K562 (cell line): ENCODE measurements at regions not wholly inside any gene's neighbourhood (a gene's known extent, or its start where the extent isn't known, plus 50 kb on each side); places are given as distances from the start of the nearest gene placed in this dataset.

Source experiments
- ATAC-seq: fragments of 200-7000 bp; cut with Tn5 transposase; 3 replicates; pipeline ENCODE4 v1.9.1; 2020; ENCODE audit warnings: moderate library complexity
- BruUV-seq: library from RNA; stranded (reverse); fragments of 400-500 nt; replicated peaks from 2 replicates; lab custom pipeline; 2021; lab: Mats Ljungman, UMichigan
- CTCF ChIA-PET: fragments of 300-600 bp; formaldehyde crosslinking; extraction: SDS; loops from one replicate; lab custom pipeline; 2021; ENCODE audit warnings: low intra/inter-chr PET ratio; lab: Yijun Ruan, JAX
- POLR2A ChIA-PET: fragments of 300-600, 350-650 bp; sonication (Branson Sonifier 250); formaldehyde crosslinking; extraction: SDS; loops from one replicate; lab custom pipeline; 2021; ENCODE audit warnings: antibody characterized with exemption, inconsistent platforms; lab: Yijun Ruan, JAX
- DNase-seq, 4 experiments: peaks; one replicate each; pipeline versions ENCODE4 v3.0.0 to v3.0.0-alpha.2; 2011 to 2018; ENCODE audit warnings: low spot score in 3 of 4, mixed read lengths in 3 of 4; ENCODE audit errors: extremely low read depth in 1 of 4
- FAIRE-seq: peaks from 2 replicates; lab custom pipeline; 2011; peaks lifted over from hg19 to GRCh38; lab: Jason Lieb, UNC
- H2AFZ ChIP-seq: 2 replicates; pipeline ENCODE4 v1.6.0; 2011; ENCODE audit warnings: low read depth, low read length, control low read depth, inconsistent platforms
- H3K27ac ChIP-seq: fragments of 200-600 bp; 3 replicates; pipeline ENCODE4 v1.8.0; 2011; ENCODE audit warnings: low read depth, mild to moderate bottlenecking, control low read depth, inconsistent platforms, low read length, moderate library complexity, mixed read lengths; ENCODE audit errors: extremely low read depth
- H3K27me3 ChIP-seq, 2 experiments: fragments of 300-600 bp in 1 of 2; 2 replicates in 1 of 2; 3 replicates in 1 of 2; pipeline versions ENCODE4 v1.6.0 to v1.8.0; 2011; ENCODE audit warnings: inconsistent platforms in 2 of 2, low read length in 2 of 2, mild to moderate bottlenecking in 1 of 2, mixed read lengths in 1 of 2, moderate library complexity in 1 of 2; ENCODE audit not compliant: control insufficient read depth in 2 of 2, insufficient read depth in 2 of 2
- H3K36me3 ChIP-seq: fragments of 300-600 bp; 3 replicates; pipeline ENCODE4 v1.8.0; 2011; ENCODE audit warnings: mild to moderate bottlenecking, low read length, inconsistent platforms; ENCODE audit not compliant: control insufficient read depth, insufficient read depth
- H3K4me1 ChIP-seq, 2 experiments: fragments of 200-600 bp in 1 of 2; replicated peaks in 1 of 2; 2 replicates in 1 of 2; 3 replicates in 1 of 2; pipeline versions ENCODE4 v1.5.1 to v1.8.0; 2011; ENCODE audit warnings: inconsistent platforms in 2 of 2, low read length in 2 of 2, mild to moderate bottlenecking in 1 of 2, mixed read lengths in 1 of 2, moderate library complexity in 1 of 2; ENCODE audit not compliant: control insufficient read depth in 2 of 2, insufficient read depth in 2 of 2
- H3K4me2 ChIP-seq: 2 replicates; pipeline ENCODE4 v1.6.1; 2011; ENCODE audit warnings: low read length, control low read depth, inconsistent platforms, mixed read lengths; ENCODE audit not compliant: insufficient read depth
- H3K4me3 ChIP-seq: fragments of 200-600 bp; sonication (generic), shearing (Covaris generic); 2 replicates; pipeline ENCODE4 v1.5.1; 2016; ENCODE audit warnings: control low read depth, inconsistent platforms
- H3K79me2 ChIP-seq: fragments of 200-600 bp; 3 replicates; pipeline ENCODE4 v1.8.0; 2011; ENCODE audit warnings: low read length, inconsistent platforms; ENCODE audit not compliant: control insufficient read depth, insufficient read depth
- H3K9ac ChIP-seq, 2 experiments: 2 replicates each; pipeline versions ENCODE4 v1.6.0 to v1.6.1; 2011; ENCODE audit warnings: low read depth in 2 of 2, low read length in 2 of 2, control low read depth in 1 of 2, inconsistent platforms in 1 of 2, mild to moderate bottlenecking in 1 of 2, mixed read lengths in 1 of 2; ENCODE audit not compliant: insufficient read depth in 1 of 2
- H3K9me1 ChIP-seq: one replicate; pipeline ENCODE4 v1.6.0; 2011; ENCODE audit warnings: inconsistent platforms, mild to moderate bottlenecking, low read length, moderate library complexity; ENCODE audit not compliant: control insufficient read depth, insufficient read depth
- H3K9me3 ChIP-seq: replicated peaks from 2 replicates; pipeline ENCODE4 v1.5.1; 2011; ENCODE audit warnings: low read depth, low read length, inconsistent platforms; ENCODE audit not compliant: control insufficient read depth, insufficient read depth
- H4K20me1 ChIP-seq: replicated peaks from 2 replicates; pipeline ENCODE4 v1.6.1; 2011; ENCODE audit warnings: low read length, inconsistent platforms, mixed read lengths; ENCODE audit not compliant: control insufficient read depth, insufficient read depth
- ARNT ChIP-seq, 2 experiments: fragments of 450-650 bp; IDR thresholded peaks; 2 replicates each; pipeline ENCODE4 v1.6.1; 2016; ENCODE audit warnings: mild to moderate bottlenecking in 1 of 2
- CHCHD3 ChIP-seq: fragments of 250-450 bp; sonication (Bioruptor Pico); IDR thresholded peaks from 2 replicates; pipeline ENCODE4 v2.1.2; 2022; ENCODE audit warnings: mild to moderate bottlenecking
- FOXJ3 ChIP-seq: sonication (generic); formaldehyde crosslinking; IDR thresholded peaks from 2 replicates; pipeline ENCODE4 v1.4.0; 2020; ENCODE audit warnings: mild to moderate bottlenecking, missing genetic modification reagents
- FOXP1 ChIP-seq: sonication (generic); formaldehyde crosslinking; IDR thresholded peaks from 2 replicates; pipeline ENCODE4 v1.8.0; 2022; ENCODE audit warnings: mild to moderate bottlenecking, missing genetic modification reagents
- HDAC1 ChIP-seq, 2 experiments: fragments of 450-650 bp; IDR thresholded peaks; 2 replicates each; pipeline ENCODE4 v1.6.1; 2016 to 2017; ENCODE audit warnings: inconsistent platforms in 1 of 2, mild to moderate bottlenecking in 1 of 2, moderate library complexity in 1 of 2
- MED1 ChIP-seq: sonication (generic); formaldehyde crosslinking; IDR thresholded peaks from 2 replicates; pipeline ENCODE4 v1.8.1; 2023; ENCODE audit warnings: missing genetic modification reagents, borderline replicate concordance
- NFRKB ChIP-seq: fragments of 450-650 bp; IDR thresholded peaks from 2 replicates; pipeline ENCODE4 v1.6.1; 2016; ENCODE audit warnings: low read depth
- NR2C2 ChIP-seq, 2 experiments: fragments of 200-800 bp in 1 of 2; sonication (Bioruptor generic) in 1 of 2; sonication (generic) in 1 of 2; formaldehyde crosslinking in 1 of 2; IDR thresholded peaks; 2 replicates each; pipeline versions ENCODE4 v1.6.1 to v1.8.0; 2016 to 2022; ENCODE audit warnings: mild to moderate bottlenecking in 1 of 2, missing compliant biosample characterization in 1 of 2, missing genetic modification characterization in 1 of 2, missing genetic modification reagents in 1 of 2
- OTX1 ChIP-seq: fragments of 450-650 bp; formaldehyde crosslinking; IDR thresholded peaks from 2 replicates; pipeline ENCODE4 v1.4.0; 2022; ENCODE audit warnings: mild to moderate bottlenecking
- SMAD3 ChIP-seq: fragments of 450-650 bp; formaldehyde crosslinking; conservative IDR thresholded peaks from 2 replicates; pipeline ENCODE4 v1.4.0; 2020; ENCODE audit warnings: mild to moderate bottlenecking
- SPI1 ChIP-seq: IDR thresholded peaks from 2 replicates; pipeline ENCODE4 v1.6.1; 2011; ENCODE audit warnings: low read depth, low read length, control low read depth, borderline replicate concordance
- ZNF143 ChIP-seq: sonication (generic); formaldehyde crosslinking; IDR thresholded peaks from 2 replicates; pipeline ENCODE4 v1.9.0; 2022; ENCODE audit warnings: mild to moderate bottlenecking, missing genetic modification reagents
- ZNF197 ChIP-seq: fragments of 200-800 bp; sonication (Bioruptor generic); IDR thresholded peaks from 2 replicates; pipeline ENCODE4 v1.6.1; 2016; ENCODE audit warnings: low read depth, missing genetic modification characterization, missing compliant biosample characterization
- ZNF311 ChIP-seq: fragments of 250-450 bp; sonication (Bioruptor Pico); IDR thresholded peaks from 2 replicates; pipeline ENCODE4 v1.4.0; 2020; ENCODE audit warnings: mild to moderate bottlenecking, moderate library complexity
- ZNF436 ChIP-seq: fragments of 250-450, 450-650 bp; sonication (Bioruptor Pico); formaldehyde crosslinking; IDR thresholded peaks from 2 replicates; pipeline ENCODE4 v1.7.0; 2020; ENCODE audit warnings: mild to moderate bottlenecking
- WGBS: fragments of 100-300 bp; shearing (Covaris generic); methylation state at CpG from one replicate; pipeline ENCODE4 v1.1.6; 2016; ENCODE audit warnings: low coverage, mixed read lengths; ENCODE audit not compliant: insufficient coverage; ENCODE audit errors: missing lambda C conversion rate; 5-methylcytosine and 5-hydroxymethylcytosine counted together
- in situ Hi-C: fragments of 300-500 bp; cut with MboI; formaldehyde crosslinking; loops from 4 replicates; pipeline ENCODE4 v1.15.0; 2018; ENCODE audit warnings: inconsistent platforms, mixed read lengths
- intact Hi-C: fragments of 100-400 bp; cut with micrococcal nuclease; formaldehyde crosslinking; loops from 2 replicates; pipeline ENCODE4 v1.14.2; 2022

- no peak overlapping the region for H3K4me3 ChIP-seq
- FAIRE-seq (no peak), DNase-seq (no peak), ATAC-seq (no peak)
- no peaks in the 10 kb centered on the region for H3K4me1 ChIP-seq
- in situ Hi-C loops (no loop called here), intact Hi-C loops (no loop called here)
- BruUV-seq, result no TSS peak
- H3K79me2 ChIP-seq, result no peaks in the 10 kb centered on the region
- H3K9me1 ChIP-seq, result no peaks in the 10 kb centered on the region
- H2AFZ ChIP-seq, result no peak overlapping the region
- H3K27ac ChIP-seq, result no peak overlapping the region
- H3K4me2 ChIP-seq, result no peak overlapping the region
- H3K36me3 ChIP-seq, result no peaks in the 10 kb centered on the region
- no peaks in the 10 kb centered on the region for H3K27me3 ChIP-seq
- CTCF ChIA-PET, result no interaction called here
- TF ChIP-seq HDAC1 (IDR thresholded peaks at IDR 0.05) (no peak), NR2C2 (CRISPR knock-in tag; IDR thresholded peaks at IDR 0.05) (no peak), NR2C2 (tag; IDR thresholded peaks at IDR 0.05) (no peak), SMAD3 (CRISPR knock-in tag) (no peak), OTX1 (CRISPR knock-in tag) (no peak), ZNF143 (CRISPR knock-in tag) (no peak), ZNF436 (CRISPR knock-in tag) (no peak), NFRKB (no peak), CHCHD3 (no peak), ZNF311 (CRISPR knock-in tag) (no peak), MED1 (CRISPR knock-in tag) (no peak), FOXJ3 (CRISPR knock-in tag) (no peak), ARNT (IDR thresholded peaks at IDR 0.05) (no peak), ZNF197 (CRISPR knock-in tag) (no peak), FOXP1 (CRISPR knock-in tag) (no peak), SPI1 (no peak)
- H4K20me1 ChIP-seq, result no peaks in the 10 kb centered on the region
- 0% methylated on average over 2 of the region's 2 CpGs for WGBS
- H3K9ac ChIP-seq, result no peak overlapping the region
- H3K9me3 ChIP-seq, result peaks cover 1% of the 10 kb centered on the region; the same call in 1 of the 2 replicates
- POLR2A ChIA-PET, result no interaction called here
These were observed 1254.6 kb downstream of the PCDH18 start for GRCh38 chr4:136277741-136278140.
